OCI-LY7 (cell line): ENCODE measurements at regions not wholly inside any gene's neighbourhood (a gene's known extent, or its start where the extent isn't known, plus 50 kb on each side); places are given as distances from the start of the nearest gene placed in this dataset.

ENCODE experiments used
- BruUV-seq: library from RNA; stranded (reverse); fragments of 400-500 nt; replicated peaks from 2 replicates; lab custom pipeline; 2021; lab: Mats Ljungman, UMichigan
- CTCF ChIA-PET: fragments of 300-600 bp; sonication (Branson Sonifier 250); formaldehyde crosslinking; loops from one replicate; lab custom pipeline; 2022; ENCODE audit warnings: antibody characterized with exemption; ENCODE audit not compliant: unreplicated experiment; lab: Charles Lee
- POLR2A ChIA-PET: fragments of 300-600 bp; sonication (Branson Sonifier 250); formaldehyde crosslinking; loops from one replicate; lab custom pipeline; 2022; ENCODE audit warnings: antibody characterized with exemption; lab: Charles Lee
- DNase-seq: peaks from one replicate; pipeline ENCODE4 v3.0.0-alpha.2; 2015; ENCODE audit warnings: low spot score
- H2AFZ ChIP-seq: fragments of 200-600 bp; sonication (generic), shearing (Covaris generic); 2 replicates; pipeline ENCODE4 v1.6.1; 2014; ENCODE audit warnings: mild to moderate bottlenecking, antibody characterized with exemption, low read length, moderate library complexity
- H3K27ac ChIP-seq: fragments of 200-600 bp; sonication (generic); 2 replicates; pipeline ENCODE4 v1.5.1; 2014; ENCODE audit warnings: mixed run types, low read depth, mild to moderate bottlenecking, moderate library complexity, low read length, inconsistent platforms; ENCODE audit not compliant: poor library complexity, severe bottlenecking
- H3K36me3 ChIP-seq: fragments of 200-600 bp; sonication (generic); 2 replicates; pipeline ENCODE4 v1.6.1; 2014; ENCODE audit warnings: mild to moderate bottlenecking, antibody characterized with exemption, low read length, moderate library complexity, mixed read lengths; ENCODE audit not compliant: insufficient read depth
- H3K4me1 ChIP-seq: fragments of 200-600 bp; sonication (generic); 2 replicates; pipeline ENCODE4 v1.5.1; 2014; ENCODE audit warnings: mild to moderate bottlenecking, low read length; ENCODE audit not compliant: insufficient read depth, poor library complexity, severe bottlenecking
- H3K4me2 ChIP-seq: fragments of 200-600 bp; sonication (generic); 2 replicates; pipeline ENCODE4 v1.6.1; 2014; ENCODE audit warnings: mild to moderate bottlenecking, low read length
- H3K4me3 ChIP-seq: fragments of 200-600 bp; sonication (generic); 2 replicates; pipeline ENCODE4 v1.5.1; 2014; ENCODE audit warnings: mild to moderate bottlenecking, low read depth, low read length; ENCODE audit not compliant: poor library complexity, severe bottlenecking
- H3K79me2 ChIP-seq: fragments of 200-600 bp; sonication (generic); 2 replicates; pipeline ENCODE4 v1.6.1; 2016; ENCODE audit warnings: low read depth, mild to moderate bottlenecking, low read length, moderate library complexity, mixed read lengths; ENCODE audit not compliant: insufficient read depth
- H3K9me2 ChIP-seq: fragments of 200-600 bp; sonication (generic); 2 replicates; pipeline ENCODE4 v1.6.1; 2016; ENCODE audit warnings: mild to moderate bottlenecking, low read length, mixed read lengths; ENCODE audit not compliant: insufficient read depth
- H3K9me3 ChIP-seq: fragments of 200-600 bp; sonication (generic); 2 replicates; pipeline ENCODE4 v1.6.1; 2014; ENCODE audit warnings: mild to moderate bottlenecking, mixed run types, low read length, mixed read lengths
- H4K20me1 ChIP-seq: fragments of 200-600 bp; sonication (generic); 2 replicates; pipeline ENCODE4 v1.6.1; 2014; ENCODE audit warnings: mild to moderate bottlenecking, antibody characterized with exemption, low read length, moderate library complexity, mixed read lengths; ENCODE audit not compliant: insufficient read depth
- EZH2phosphoT487 ChIP-seq: fragments of 200-600 bp; sonication (generic); IDR thresholded peaks from 2 replicates; pipeline ENCODE4 v1.6.1; 2018; ENCODE audit warnings: low read depth, borderline replicate concordance, mild to moderate bottlenecking, mixed run types, antibody characterized with exemption, low read length, moderate library complexity, mixed read lengths
- intact Hi-C: fragments of 100-400 bp; cut with micrococcal nuclease; formaldehyde crosslinking; loops from one replicate; pipeline ENCODE4 v1.10.0; 2022; ENCODE audit not compliant: unreplicated experiment
- TF ChIP-seq, protein P1 (sequence below): fragments of 200-600 bp; sonication (generic); conservative IDR thresholded peaks from 2 replicates; pipeline ENCODE4 v1.5.1; 2014; ENCODE audit warnings: mild to moderate bottlenecking, antibody characterized with exemption, low read length, moderate library complexity, mixed read lengths

DNA sequence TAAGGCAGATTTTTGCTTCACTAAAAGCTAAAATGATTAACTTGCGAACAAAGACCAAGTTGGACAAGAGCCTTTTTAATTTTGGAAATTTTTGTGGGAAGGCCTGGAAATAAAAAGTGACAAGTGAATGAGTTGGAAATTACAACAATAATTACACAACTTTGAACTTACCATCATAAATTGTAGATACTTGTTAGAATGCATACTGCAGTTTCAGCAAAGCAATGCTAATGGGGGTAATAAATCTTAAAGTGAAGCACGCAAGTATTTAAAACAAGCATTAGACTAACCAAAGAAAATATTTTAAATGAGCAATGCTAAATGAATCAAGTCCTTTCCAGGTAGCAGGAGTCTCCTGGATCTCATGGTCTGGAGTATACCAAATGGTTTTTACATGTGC is 83.2 kb upstream of the EYA4 start:
- H2AFZ ChIP-seq = no peak overlapping the region
- no peaks in the 10 kb centered on the region for H3K9me3 ChIP-seq
- no peak overlapping the region for H3K4me2 ChIP-seq
- no peaks in the 10 kb centered on the region for H4K20me1 ChIP-seq
- H3K27ac ChIP-seq = no peak overlapping the region
- no peaks in the 10 kb centered on the region for H3K9me2 ChIP-seq
- ChIA-PET POLR2A (interaction anchor here (0.7 kb wide), 1 partner anchor 13 kb away, joined by 3 read pairs; no protein-coding TSS in a partner anchor), CTCF (no interaction called here)
- BruUV-seq = no TSS peak
- H3K4me1 ChIP-seq = no peaks in the 10 kb centered on the region
- DNase-seq = no peak
- H3K36me3 ChIP-seq = no peaks in the 10 kb centered on the region
- TF ChIP-seq EZH2phosphoT487 = no peak
- TF ChIP-seq, protein P1, sequence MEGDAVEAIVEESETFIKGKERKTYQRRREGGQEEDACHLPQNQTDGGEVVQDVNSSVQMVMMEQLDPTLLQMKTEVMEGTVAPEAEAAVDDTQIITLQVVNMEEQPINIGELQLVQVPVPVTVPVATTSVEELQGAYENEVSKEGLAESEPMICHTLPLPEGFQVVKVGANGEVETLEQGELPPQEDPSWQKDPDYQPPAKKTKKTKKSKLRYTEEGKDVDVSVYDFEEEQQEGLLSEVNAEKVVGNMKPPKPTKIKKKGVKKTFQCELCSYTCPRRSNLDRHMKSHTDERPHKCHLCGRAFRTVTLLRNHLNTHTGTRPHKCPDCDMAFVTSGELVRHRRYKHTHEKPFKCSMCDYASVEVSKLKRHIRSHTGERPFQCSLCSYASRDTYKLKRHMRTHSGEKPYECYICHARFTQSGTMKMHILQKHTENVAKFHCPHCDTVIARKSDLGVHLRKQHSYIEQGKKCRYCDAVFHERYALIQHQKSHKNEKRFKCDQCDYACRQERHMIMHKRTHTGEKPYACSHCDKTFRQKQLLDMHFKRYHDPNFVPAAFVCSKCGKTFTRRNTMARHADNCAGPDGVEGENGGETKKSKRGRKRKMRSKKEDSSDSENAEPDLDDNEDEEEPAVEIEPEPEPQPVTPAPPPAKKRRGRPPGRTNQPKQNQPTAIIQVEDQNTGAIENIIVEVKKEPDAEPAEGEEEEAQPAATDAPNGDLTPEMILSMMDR = no peak
- H3K79me2 ChIP-seq = no peaks in the 10 kb centered on the region
- no peak overlapping the region for H3K4me3 ChIP-seq
- intact Hi-C loops = no loop called here

DNA sequence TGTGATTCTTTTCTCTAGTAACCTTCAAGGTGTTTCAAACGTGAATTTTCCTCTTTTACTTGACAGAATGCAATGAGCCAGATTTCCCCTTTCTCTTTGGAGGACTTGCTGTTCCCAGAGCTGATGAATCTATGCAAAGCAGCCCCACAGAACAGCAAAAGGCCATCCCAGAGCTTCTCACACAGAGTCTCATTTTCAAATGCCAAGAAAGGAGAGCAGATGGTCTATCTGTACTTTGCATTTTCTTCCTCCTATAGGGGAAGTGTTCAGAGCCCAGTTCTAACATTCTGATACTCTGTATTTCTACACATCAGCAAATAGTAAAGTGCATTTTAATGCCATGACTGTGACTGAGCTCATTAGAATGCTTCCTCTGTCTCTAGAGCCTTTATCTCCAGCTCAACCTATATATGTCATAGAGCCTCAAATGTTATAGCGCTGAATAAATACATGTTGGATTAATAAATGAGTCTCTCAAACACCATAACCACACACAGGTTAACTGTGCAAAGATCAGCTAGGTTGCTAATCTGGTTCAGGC is 81.8 kb upstream of the EYA4 start:
- Histone ChIP-seq H3K9me2 (no peaks in the 10 kb centered on the region), H3K4me1 (no peaks in the 10 kb centered on the region), H3K9me3 (no peaks in the 10 kb centered on the region), H3K4me2 (no peak overlapping the region), H4K20me1 (no peaks in the 10 kb centered on the region), H2AFZ (no peak overlapping the region), H3K27ac (no peak overlapping the region), H3K79me2 (no peaks in the 10 kb centered on the region), H3K4me3 (no peak overlapping the region), H3K36me3 (no peaks in the 10 kb centered on the region)
- POLR2A ChIA-PET = no interaction called here
- BruUV-seq = no TSS peak
- intact Hi-C loops = no loop called here
- TF ChIP-seq, protein P1 = no peak
- TF ChIP-seq EZH2phosphoT487 = no peak
- DNase-seq = no peak
- CTCF ChIA-PET = no interaction called here

DNA sequence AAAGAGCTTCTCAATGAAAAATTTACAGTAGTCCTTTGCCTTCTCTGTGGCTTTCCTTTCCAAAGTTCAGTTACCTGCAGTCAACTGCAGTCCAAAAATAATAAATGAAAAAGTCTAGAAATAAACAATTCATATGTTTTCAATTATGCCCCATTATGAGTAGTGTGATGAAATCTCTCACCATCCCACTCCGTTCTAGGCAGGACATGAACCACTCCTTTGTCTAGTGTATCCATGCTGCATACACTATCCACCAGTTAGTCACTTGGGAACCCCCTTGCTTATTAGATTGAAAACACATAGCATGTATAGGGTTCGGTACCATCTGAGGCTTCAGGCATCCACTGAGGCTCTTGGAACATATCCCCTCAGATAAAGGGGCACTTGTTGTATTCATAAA is 80.6 kb upstream of the EYA4 start:
- BruUV-seq = no TSS peak
- Histone ChIP-seq H3K9me2 (no peaks in the 10 kb centered on the region), H3K79me2 (no peaks in the 10 kb centered on the region), H3K27ac (no peak overlapping the region), H3K4me2 (no peak overlapping the region), H2AFZ (no peak overlapping the region), H3K4me3 (no peak overlapping the region), H3K4me1 (no peaks in the 10 kb centered on the region), H3K36me3 (no peaks in the 10 kb centered on the region), H4K20me1 (no peaks in the 10 kb centered on the region), H3K9me3 (no peaks in the 10 kb centered on the region)
- ChIA-PET CTCF (no interaction called here), POLR2A (interaction anchor here (0.6 kb wide), 1 partner anchor 1192 kb away, joined by 3 read pairs; no protein-coding TSS in a partner anchor)
- intact Hi-C loops = no loop called here
- no peak for DNase-seq
- TF ChIP-seq, protein P1 = no peak
- TF ChIP-seq EZH2phosphoT487 = no peak
